ENCODE measurements at regions not wholly inside any gene's neighbourhood (a gene's known extent, or its start where the extent isn't known, plus 50 kb on each side); places are given as distances from the start of the nearest gene placed in this dataset.
A peak's percentile ranks its signal among the peaks of the same experiment; 100 is the strongest.

DNA sequence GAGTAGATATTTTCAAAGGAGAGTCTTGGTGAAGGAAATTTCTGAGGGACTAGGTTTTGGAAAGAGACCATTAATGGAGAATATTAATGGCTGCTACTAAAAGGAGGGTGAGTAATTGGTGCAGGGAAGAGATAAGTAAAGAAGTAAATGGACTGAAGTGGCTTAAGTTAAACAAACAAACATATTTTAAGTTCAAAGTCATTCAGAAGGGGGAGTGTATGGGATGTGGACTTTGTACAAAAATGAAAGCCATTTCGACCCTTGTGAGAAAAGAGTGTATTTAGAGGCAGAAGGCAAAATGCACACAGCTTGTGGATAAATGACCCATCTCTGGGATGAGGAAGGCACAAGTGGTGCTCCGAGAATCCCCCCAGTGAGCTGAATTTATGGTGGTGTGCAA is 171.7 kb downstream of the BACH1 start (continued):
- TF ChIP-seq, protein P1, sequence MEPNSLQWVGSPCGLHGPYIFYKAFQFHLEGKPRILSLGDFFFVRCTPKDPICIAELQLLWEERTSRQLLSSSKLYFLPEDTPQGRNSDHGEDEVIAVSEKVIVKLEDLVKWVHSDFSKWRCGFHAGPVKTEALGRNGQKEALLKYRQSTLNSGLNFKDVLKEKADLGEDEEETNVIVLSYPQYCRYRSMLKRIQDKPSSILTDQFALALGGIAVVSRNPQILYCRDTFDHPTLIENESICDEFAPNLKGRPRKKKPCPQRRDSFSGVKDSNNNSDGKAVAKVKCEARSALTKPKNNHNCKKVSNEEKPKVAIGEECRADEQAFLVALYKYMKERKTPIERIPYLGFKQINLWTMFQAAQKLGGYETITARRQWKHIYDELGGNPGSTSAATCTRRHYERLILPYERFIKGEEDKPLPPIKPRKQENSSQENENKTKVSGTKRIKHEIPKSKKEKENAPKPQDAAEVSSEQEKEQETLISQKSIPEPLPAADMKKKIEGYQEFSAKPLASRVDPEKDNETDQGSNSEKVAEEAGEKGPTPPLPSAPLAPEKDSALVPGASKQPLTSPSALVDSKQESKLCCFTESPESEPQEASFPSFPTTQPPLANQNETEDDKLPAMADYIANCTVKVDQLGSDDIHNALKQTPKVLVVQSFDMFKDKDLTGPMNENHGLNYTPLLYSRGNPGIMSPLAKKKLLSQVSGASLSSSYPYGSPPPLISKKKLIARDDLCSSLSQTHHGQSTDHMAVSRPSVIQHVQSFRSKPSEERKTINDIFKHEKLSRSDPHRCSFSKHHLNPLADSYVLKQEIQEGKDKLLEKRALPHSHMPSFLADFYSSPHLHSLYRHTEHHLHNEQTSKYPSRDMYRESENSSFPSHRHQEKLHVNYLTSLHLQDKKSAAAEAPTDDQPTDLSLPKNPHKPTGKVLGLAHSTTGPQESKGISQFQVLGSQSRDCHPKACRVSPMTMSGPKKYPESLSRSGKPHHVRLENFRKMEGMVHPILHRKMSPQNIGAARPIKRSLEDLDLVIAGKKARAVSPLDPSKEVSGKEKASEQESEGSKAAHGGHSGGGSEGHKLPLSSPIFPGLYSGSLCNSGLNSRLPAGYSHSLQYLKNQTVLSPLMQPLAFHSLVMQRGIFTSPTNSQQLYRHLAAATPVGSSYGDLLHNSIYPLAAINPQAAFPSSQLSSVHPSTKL (CRISPR knock-in tag; IDR thresholded peaks at IDR 0.05): peak; percentile 74
- no peak for TF ChIP-seq ZNF605 (CRISPR knock-in tag; IDR thresholded peaks at IDR 0.05)
- peak; percentile 44; the same call in 1 of the 2 replicates for TF ChIP-seq GATAD2A (CRISPR knock-in tag; IDR thresholded peaks at IDR 0.05)
- TF ChIP-seq ETV6 (CRISPR knock-in tag; conservative IDR thresholded peaks at IDR 0.05): no peak
- TF ChIP-seq ZBTB3 (CRISPR knock-in tag; IDR thresholded peaks at IDR 0.05; ENCODE audit: borderline replicate concordance, low read depth): no peak
- no peak for TF ChIP-seq TBX3 (IDR thresholded peaks at IDR 0.05; ENCODE audit: borderline replicate concordance)
- no peak for TF ChIP-seq JDP2 (CRISPR knock-in tag; IDR thresholded peaks at IDR 0.05; ENCODE audit: borderline replicate concordance)
- TF ChIP-seq MYNN (CRISPR knock-in tag; IDR thresholded peaks at IDR 0.05; ENCODE audit: low read depth): no peak
- TF ChIP-seq, protein P2, sequence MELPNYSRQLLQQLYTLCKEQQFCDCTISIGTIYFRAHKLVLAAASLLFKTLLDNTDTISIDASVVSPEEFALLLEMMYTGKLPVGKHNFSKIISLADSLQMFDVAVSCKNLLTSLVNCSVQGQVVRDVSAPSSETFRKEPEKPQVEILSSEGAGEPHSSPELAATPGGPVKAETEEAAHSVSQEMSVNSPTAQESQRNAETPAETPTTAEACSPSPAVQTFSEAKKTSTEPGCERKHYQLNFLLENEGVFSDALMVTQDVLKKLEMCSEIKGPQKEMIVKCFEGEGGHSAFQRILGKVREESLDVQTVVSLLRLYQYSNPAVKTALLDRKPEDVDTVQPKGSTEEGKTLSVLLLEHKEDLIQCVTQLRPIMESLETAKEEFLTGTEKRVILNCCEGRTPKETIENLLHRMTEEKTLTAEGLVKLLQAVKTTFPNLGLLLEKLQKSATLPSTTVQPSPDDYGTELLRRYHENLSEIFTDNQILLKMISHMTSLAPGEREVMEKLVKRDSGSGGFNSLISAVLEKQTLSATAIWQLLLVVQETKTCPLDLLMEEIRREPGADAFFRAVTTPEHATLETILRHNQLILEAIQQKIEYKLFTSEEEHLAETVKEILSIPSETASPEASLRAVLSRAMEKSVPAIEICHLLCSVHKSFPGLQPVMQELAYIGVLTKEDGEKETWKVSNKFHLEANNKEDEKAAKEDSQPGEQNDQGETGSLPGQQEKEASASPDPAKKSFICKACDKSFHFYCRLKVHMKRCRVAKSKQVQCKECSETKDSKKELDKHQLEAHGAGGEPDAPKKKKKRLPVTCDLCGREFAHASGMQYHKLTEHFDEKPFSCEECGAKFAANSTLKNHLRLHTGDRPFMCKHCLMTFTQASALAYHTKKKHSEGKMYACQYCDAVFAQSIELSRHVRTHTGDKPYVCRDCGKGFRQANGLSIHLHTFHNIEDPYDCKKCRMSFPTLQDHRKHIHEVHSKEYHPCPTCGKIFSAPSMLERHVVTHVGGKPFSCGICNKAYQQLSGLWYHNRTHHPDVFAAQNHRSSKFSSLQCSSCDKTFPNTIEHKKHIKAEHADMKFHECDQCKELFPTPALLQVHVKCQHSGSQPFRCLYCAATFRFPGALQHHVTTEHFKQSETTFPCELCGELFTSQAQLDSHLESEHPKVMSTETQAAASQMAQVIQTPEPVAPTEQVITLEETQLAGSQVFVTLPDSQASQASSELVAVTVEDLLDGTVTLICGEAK (IDR thresholded peaks at IDR 0.05): no peak
- TF ChIP-seq, protein P2 (CRISPR knock-in tag; IDR thresholded peaks at IDR 0.05): no peak
- no peak for TF ChIP-seq NPAS2 (CRISPR knock-in tag; IDR thresholded peaks at IDR 0.05; ENCODE audit: borderline replicate concordance)
- TF ChIP-seq, protein P3, sequence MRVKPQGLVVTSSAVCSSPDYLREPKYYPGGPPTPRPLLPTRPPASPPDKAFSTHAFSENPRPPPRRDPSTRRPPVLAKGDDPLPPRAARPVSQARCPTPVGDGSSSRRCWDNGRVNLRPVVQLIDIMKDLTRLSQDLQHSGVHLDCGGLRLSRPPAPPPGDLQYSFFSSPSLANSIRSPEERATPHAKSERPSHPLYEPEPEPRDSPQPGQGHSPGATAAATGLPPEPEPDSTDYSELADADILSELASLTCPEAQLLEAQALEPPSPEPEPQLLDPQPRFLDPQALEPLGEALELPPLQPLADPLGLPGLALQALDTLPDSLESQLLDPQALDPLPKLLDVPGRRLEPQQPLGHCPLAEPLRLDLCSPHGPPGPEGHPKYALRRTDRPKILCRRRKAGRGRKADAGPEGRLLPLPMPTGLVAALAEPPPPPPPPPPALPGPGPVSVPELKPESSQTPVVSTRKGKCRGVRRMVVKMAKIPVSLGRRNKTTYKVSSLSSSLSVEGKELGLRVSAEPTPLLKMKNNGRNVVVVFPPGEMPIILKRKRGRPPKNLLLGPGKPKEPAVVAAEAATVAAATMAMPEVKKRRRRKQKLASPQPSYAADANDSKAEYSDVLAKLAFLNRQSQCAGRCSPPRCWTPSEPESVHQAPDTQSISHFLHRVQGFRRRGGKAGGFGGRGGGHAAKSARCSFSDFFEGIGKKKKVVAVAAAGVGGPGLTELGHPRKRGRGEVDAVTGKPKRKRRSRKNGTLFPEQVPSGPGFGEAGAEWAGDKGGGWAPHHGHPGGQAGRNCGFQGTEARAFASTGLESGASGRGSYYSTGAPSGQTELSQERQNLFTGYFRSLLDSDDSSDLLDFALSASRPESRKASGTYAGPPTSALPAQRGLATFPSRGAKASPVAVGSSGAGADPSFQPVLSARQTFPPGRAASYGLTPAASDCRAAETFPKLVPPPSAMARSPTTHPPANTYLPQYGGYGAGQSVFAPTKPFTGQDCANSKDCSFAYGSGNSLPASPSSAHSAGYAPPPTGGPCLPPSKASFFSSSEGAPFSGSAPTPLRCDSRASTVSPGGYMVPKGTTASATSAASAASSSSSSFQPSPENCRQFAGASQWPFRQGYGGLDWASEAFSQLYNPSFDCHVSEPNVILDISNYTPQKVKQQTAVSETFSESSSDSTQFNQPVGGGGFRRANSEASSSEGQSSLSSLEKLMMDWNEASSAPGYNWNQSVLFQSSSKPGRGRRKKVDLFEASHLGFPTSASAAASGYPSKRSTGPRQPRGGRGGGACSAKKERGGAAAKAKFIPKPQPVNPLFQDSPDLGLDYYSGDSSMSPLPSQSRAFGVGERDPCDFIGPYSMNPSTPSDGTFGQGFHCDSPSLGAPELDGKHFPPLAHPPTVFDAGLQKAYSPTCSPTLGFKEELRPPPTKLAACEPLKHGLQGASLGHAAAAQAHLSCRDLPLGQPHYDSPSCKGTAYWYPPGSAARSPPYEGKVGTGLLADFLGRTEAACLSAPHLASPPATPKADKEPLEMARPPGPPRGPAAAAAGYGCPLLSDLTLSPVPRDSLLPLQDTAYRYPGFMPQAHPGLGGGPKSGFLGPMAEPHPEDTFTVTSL (CRISPR knock-in tag; IDR thresholded peaks at IDR 0.05; ENCODE audit: borderline replicate concordance): peak; percentile 59; the same call in 1 of the 2 replicates

Data from HepG2 (cell line).